ENCODE measurements at regions not wholly inside any gene's neighbourhood (a gene's known extent, or its start where the extent isn't known, plus 50 kb on each side); places are given as distances from the start of the nearest gene placed in this dataset.

GRCh38 chr5:124639095-124639665 is 107.3 kb downstream of the ZNF608 start:
- Mint-ChIP-seq H3K27ac (no peak overlapping the region), H3K36me3 (no peaks in the 10 kb centered on the region), H3K9me3 (peaks cover 0 to 6% (median 2%) of the 10 kb centered on the region in 7 donors), H3K4me3 (no peak overlapping the region), H3K27me3 (no peaks in the 10 kb centered on the region), H3K4me1 (no peaks in the 10 kb centered on the region)
- no peak for DNase-seq
- Histone ChIP-seq H3K27ac (ENCODE audit: insufficient read depth, low read length, poor library complexity, severe bottlenecking) (no peak overlapping the region), H3K9me3 (ENCODE audit: control insufficient read depth in 2 of 2, low read length in 2 of 2) (no peaks in the 10 kb centered on the region), H3K4me3 (ENCODE audit: low read depth, low read length) (no peak overlapping the region), H3K36me3 (ENCODE audit: control insufficient read depth, insufficient read depth, low read length) (no peaks in the 10 kb centered on the region), H3K4me1 (ENCODE audit: control insufficient read depth, insufficient read depth, low read length, poor library complexity, severe bottlenecking) (no peaks in the 10 kb centered on the region), H3K27me3 (ENCODE audit: control insufficient read depth, insufficient read depth, low read length) (no peaks in the 10 kb centered on the region)
- no peak for ATAC-seq (ENCODE audit: low read depth in 2 of 2)

DNA sequence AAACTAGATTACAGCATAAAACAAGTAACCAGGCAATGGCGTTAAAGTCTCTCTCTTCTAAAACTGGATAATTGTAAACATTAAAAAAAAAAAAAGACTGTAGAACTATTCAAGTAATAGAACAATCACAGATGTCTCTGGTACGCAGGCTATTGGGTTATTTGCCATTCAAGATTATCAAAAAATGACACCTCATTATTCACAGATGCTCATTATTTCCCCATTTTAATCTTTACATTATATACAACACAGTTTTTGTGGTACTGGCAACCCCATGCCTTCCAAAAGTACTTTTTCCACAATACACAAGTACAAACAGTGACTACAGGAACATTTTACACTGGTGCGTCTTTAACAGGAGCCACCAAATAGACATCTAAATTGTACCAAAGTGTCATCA is 109.4 kb downstream of the ZNF608 start:
- Histone ChIP-seq H3K27ac (ENCODE audit: insufficient read depth, low read length, poor library complexity, severe bottlenecking) (no peak overlapping the region), H3K4me3 (ENCODE audit: low read depth, low read length) (no peak overlapping the region), H3K27me3 (ENCODE audit: control insufficient read depth, insufficient read depth, low read length) (no peaks in the 10 kb centered on the region), H3K4me1 (ENCODE audit: control insufficient read depth, insufficient read depth, low read length, poor library complexity, severe bottlenecking) (no peaks in the 10 kb centered on the region), H3K36me3 (ENCODE audit: control insufficient read depth, insufficient read depth, low read length) (no peaks in the 10 kb centered on the region), H3K9me3 (ENCODE audit: control insufficient read depth in 2 of 2, low read length in 2 of 2) (no peaks in the 10 kb centered on the region)
- Mint-ChIP-seq H3K9me3 (peaks cover 0 to 6% (median 2%) of the 10 kb centered on the region in 7 donors), H3K36me3 (no peaks in the 10 kb centered on the region), H3K27me3 (no peaks in the 10 kb centered on the region), H3K27ac (no peak overlapping the region), H3K4me3 (no peak overlapping the region), H3K4me1 (no peaks in the 10 kb centered on the region)
- ATAC-seq (ENCODE audit: low read depth in 2 of 2), result no peak
- no peak for DNase-seq

DNA sequence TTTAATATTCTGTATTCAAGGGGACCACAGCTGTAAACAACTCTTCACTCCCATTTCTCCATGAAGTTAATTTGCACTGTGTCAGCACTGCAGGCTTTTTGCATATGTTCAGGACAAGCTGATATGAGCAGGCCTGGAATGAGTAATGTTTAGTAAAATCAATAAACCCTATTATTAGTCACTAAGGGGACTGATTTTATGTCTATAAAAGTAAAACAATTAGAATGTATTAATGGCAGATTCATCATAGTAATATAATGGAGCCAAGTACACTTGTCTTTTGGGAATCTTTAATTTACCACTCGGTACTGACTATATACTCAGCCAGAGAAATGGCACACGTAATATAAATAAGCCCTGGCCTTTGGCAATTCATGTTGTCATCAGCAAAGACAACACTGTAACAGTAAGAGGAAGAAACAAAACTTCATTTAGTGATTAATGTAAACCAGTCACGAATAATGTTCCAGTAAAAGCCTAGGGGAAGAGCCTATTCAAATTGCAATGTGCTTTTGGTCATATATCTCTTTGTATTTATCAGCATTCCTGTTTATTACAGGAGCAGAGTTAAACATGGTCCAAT is 111.6 kb downstream of the ZNF608 start:
- H3K4me3 Mint-ChIP-seq, result no peak overlapping the region
- Histone ChIP-seq H3K36me3 (ENCODE audit: control insufficient read depth, insufficient read depth, low read length) (no peaks in the 10 kb centered on the region), H3K4me1 (ENCODE audit: control insufficient read depth, insufficient read depth, low read length, poor library complexity, severe bottlenecking) (no peaks in the 10 kb centered on the region), H3K9me3 (ENCODE audit: control insufficient read depth in 2 of 2, low read length in 2 of 2) (no peaks in the 10 kb centered on the region), H3K27ac (ENCODE audit: insufficient read depth, low read length, poor library complexity, severe bottlenecking) (no peak overlapping the region), H3K27me3 (ENCODE audit: control insufficient read depth, insufficient read depth, low read length) (no peaks in the 10 kb centered on the region), H3K4me3 (ENCODE audit: low read depth, low read length) (no peak overlapping the region)
- H3K4me1 Mint-ChIP-seq, result no peaks in the 10 kb centered on the region
- DNase-seq (no peak), ATAC-seq (ENCODE audit: low read depth in 2 of 2) (no peak)
- H3K9me3 Mint-ChIP-seq, result peaks cover 0 to 4% (median 2%) of the 10 kb centered on the region in 7 donors
- H3K27ac Mint-ChIP-seq, result no peak overlapping the region
- no peaks in the 10 kb centered on the region for H3K27me3 Mint-ChIP-seq
- no peaks in the 10 kb centered on the region for H3K36me3 Mint-ChIP-seq

- Histone ChIP-seq H3K27me3 (ENCODE audit: control insufficient read depth, insufficient read depth, low read length) (no peaks in the 10 kb centered on the region), H3K27ac (ENCODE audit: insufficient read depth, low read length, poor library complexity, severe bottlenecking) (no peak overlapping the region), H3K4me3 (ENCODE audit: low read depth, low read length) (no peak overlapping the region), H3K36me3 (ENCODE audit: control insufficient read depth, insufficient read depth, low read length) (no peaks in the 10 kb centered on the region), H3K4me1 (ENCODE audit: control insufficient read depth, insufficient read depth, low read length, poor library complexity, severe bottlenecking) (no peaks in the 10 kb centered on the region), H3K9me3 (ENCODE audit: control insufficient read depth in 2 of 2, low read length in 2 of 2) (no peaks in the 10 kb centered on the region)
- Mint-ChIP-seq H3K36me3 (no peaks in the 10 kb centered on the region), H3K27ac (no peak overlapping the region), H3K9me3 (peaks cover 0 to 4% (median 2%) of the 10 kb centered on the region in 7 donors), H3K4me3 (no peak overlapping the region), H3K4me1 (no peaks in the 10 kb centered on the region), H3K27me3 (no peaks in the 10 kb centered on the region)
- DNase-seq (no peak), ATAC-seq (ENCODE audit: low read depth in 2 of 2) (no peak)
Measured at GRCh38 chr5:124634228-124634739, 112.2 kb downstream of the ZNF608 start.

DNA sequence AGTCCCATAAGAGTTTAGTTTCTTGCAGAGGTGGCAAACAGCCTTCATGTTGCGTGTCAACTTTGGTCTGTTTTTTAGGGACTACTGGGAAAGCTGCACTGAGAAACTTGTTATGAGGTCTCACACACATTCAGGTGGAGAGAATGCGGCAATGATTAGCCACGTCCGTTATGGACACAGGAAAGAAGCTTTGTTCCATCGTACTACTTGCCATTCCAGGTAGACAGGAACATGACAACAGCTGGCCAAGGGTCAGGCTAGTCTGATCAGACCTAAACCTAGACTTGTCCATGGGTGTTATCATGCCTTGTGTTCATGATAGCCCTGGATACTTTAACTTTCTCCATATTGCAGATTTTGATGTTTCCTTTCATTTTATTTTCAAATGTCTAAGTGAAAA is 113.2 kb downstream of the ZNF608 start:
- H3K36me3 ChIP-seq (ENCODE audit: control insufficient read depth, insufficient read depth, low read length), result no peaks in the 10 kb centered on the region
- H3K4me3 ChIP-seq (ENCODE audit: low read depth, low read length), result no peak overlapping the region
- Mint-ChIP-seq H3K27ac (no peak overlapping the region), H3K4me3 (peak overlapping the region in 1 of 4 donors; percentile 63), H3K9me3 (peaks cover 0 to 4% (median 2%) of the 10 kb centered on the region in 7 donors), H3K27me3 (no peaks in the 10 kb centered on the region), H3K4me1 (no peaks in the 10 kb centered on the region), H3K36me3 (no peaks in the 10 kb centered on the region)
- no peaks in the 10 kb centered on the region for H3K4me1 ChIP-seq (ENCODE audit: control insufficient read depth, insufficient read depth, low read length, poor library complexity, severe bottlenecking)
- H3K27ac ChIP-seq (ENCODE audit: insufficient read depth, low read length, poor library complexity, severe bottlenecking), result no peak overlapping the region
- ATAC-seq (ENCODE audit: low read depth in 2 of 2), result no peak
- DNase-seq, result no peak
- no peaks in the 10 kb centered on the region for H3K9me3 ChIP-seq (ENCODE audit: control insufficient read depth in 2 of 2, low read length in 2 of 2)
- H3K27me3 ChIP-seq (ENCODE audit: control insufficient read depth, insufficient read depth, low read length), result no peaks in the 10 kb centered on the region

DNA sequence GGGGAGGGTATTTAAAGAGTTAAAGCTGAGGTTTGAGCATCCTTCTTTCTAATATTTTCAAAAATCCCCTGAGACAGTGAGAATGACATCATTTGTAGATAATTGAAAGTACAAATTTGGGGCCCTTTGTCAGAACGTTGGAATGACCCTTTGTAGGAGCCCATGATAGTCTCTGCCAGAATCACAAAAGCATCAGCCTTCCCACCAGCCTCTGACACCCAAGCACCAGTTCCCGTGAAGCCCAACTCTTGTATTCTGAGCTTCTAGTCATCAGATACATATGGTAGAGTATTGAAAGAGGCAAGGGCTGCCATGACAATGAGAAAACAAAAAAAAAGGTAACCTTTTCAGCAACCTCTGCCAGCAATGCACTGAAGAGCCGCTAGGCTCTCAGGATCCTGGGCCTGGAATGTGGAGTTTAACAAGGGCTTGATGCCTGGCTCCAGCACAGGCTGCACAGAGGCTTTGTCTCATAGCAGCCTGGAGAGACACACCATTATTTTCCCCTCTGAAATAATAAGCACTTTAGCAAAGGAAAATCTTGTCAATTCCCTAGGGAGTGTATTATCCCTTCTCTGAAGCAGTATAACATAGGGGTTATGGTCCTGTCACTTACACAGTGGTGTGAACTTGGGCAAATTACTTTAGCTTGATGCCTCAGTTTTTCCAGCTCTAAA is 114.4 kb downstream of the ZNF608 start:
- Histone ChIP-seq H3K27ac (ENCODE audit: insufficient read depth, low read length, poor library complexity, severe bottlenecking) (no peak overlapping the region), H3K27me3 (ENCODE audit: control insufficient read depth, insufficient read depth, low read length) (no peaks in the 10 kb centered on the region), H3K4me1 (ENCODE audit: control insufficient read depth, insufficient read depth, low read length, poor library complexity, severe bottlenecking) (no peaks in the 10 kb centered on the region), H3K9me3 (ENCODE audit: control insufficient read depth in 2 of 2, low read length in 2 of 2) (no peaks in the 10 kb centered on the region), H3K4me3 (ENCODE audit: low read depth, low read length) (no peak overlapping the region), H3K36me3 (ENCODE audit: control insufficient read depth, insufficient read depth, low read length) (no peaks in the 10 kb centered on the region)
- H3K4me1 Mint-ChIP-seq, result no peaks in the 10 kb centered on the region
- peaks cover 0 to 4% (median 2%) of the 10 kb centered on the region in 7 donors for H3K9me3 Mint-ChIP-seq
- no peak overlapping the region for H3K4me3 Mint-ChIP-seq
- H3K27me3 Mint-ChIP-seq, result no peaks in the 10 kb centered on the region
- H3K27ac Mint-ChIP-seq, result no peak overlapping the region
- DNase-seq (no peak), ATAC-seq (ENCODE audit: low read depth in 2 of 2) (no peak)
- H3K36me3 Mint-ChIP-seq, result no peaks in the 10 kb centered on the region

DNA sequence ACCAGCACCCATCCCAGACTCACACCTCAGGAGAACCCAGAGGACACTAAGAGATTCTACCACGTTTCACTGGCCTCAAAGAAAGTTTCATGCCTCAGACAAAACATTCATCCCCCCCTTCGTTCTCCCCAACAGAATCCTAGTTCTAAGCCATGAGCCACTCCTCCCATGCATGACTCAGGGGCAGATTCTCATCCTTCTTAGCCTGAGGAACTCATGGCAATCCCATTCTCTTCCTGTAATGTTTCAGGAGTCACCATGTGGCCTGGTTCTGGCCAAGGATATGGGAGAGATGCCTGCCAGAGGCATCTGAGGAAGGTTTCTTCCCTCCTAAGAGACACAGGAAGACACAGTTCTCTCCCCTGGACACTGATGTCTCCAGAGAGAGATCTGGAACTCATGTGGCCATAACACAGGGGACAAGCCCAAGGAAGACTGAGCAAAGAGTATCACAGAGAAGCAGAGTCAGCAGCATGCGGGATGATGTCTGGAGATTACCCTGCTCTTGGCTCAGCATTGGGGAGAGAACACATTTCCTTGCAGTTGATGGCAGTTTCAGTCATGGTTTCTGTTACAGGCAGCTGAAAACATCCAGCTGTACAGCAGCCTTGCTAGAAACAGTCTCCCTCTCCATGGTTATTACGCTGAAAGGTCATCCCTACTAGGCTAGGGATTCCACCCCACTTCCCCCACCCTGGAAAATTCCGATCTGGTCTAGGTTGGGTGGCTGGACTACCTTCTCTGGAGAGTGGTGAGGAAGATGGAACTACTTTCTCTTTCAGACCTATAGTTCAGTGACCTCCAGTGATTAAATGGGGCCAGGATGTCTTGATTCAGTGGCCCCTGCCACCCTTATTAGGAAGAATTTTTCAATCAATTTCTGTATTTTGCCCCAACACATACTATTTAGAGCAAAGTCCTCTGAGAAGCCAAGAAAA is 115.4 kb downstream of the ZNF608 start:
- Histone ChIP-seq H3K27me3 (ENCODE audit: control insufficient read depth, insufficient read depth, low read length) (no peaks in the 10 kb centered on the region), H3K27ac (ENCODE audit: insufficient read depth, low read length, poor library complexity, severe bottlenecking) (no peak overlapping the region), H3K9me3 (ENCODE audit: control insufficient read depth in 2 of 2, low read length in 2 of 2) (no peaks in the 10 kb centered on the region), H3K4me1 (ENCODE audit: control insufficient read depth, insufficient read depth, low read length, poor library complexity, severe bottlenecking) (no peaks in the 10 kb centered on the region), H3K4me3 (ENCODE audit: low read depth, low read length) (no peak overlapping the region), H3K36me3 (ENCODE audit: control insufficient read depth, insufficient read depth, low read length) (no peaks in the 10 kb centered on the region)
- no peaks in the 10 kb centered on the region for H3K27me3 Mint-ChIP-seq
- DNase-seq (no peak), ATAC-seq (ENCODE audit: low read depth in 2 of 2) (no peak)
- no peak overlapping the region for H3K27ac Mint-ChIP-seq
- H3K36me3 Mint-ChIP-seq, result no peaks in the 10 kb centered on the region
- H3K4me1 Mint-ChIP-seq, result no peaks in the 10 kb centered on the region
- H3K9me3 Mint-ChIP-seq, result peaks cover 0 to 5% (median under 1%) of the 10 kb centered on the region in 7 donors
- no peak overlapping the region for H3K4me3 Mint-ChIP-seq
